ENCODE measurements at regions not wholly inside any gene's neighbourhood (a gene's known extent, or its start where the extent isn't known, plus 50 kb on each side); places are given as distances from the start of the nearest gene placed in this dataset.
"Not testable (repeated sequence)": the region's sequence is repeated elsewhere in the genome, so short reads cannot be mapped to it uniquely, and the experiment has no call there.

DNA sequence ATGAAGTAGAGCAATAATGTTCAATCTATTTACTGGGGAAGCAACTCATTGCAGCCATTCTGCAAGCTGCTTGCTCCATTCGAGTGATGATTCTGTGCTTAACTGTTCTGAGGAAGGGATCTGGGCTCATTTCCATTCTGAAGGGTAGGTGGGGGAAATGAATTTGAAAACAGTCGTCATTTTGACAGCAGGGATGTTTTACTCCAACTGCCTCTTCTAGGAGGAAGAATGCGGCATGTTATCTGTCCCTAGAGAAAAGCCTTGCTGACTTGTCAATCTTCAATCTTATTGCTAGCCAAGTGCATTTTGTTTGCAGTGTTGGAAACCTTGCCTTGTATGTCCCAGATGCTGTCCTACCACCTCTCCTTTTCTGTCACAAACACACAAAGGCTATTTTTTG, 105.9 kb downstream of the PRDM13 start:
- Histone ChIP-seq H3K9me1 (ENCODE audit: control insufficient read depth, insufficient read depth, low read length) (no peaks in the 10 kb centered on the region), H3K36me3 (ENCODE audit: control insufficient read depth, insufficient read depth, low read length) (no peaks in the 10 kb centered on the region), H3K9ac (ENCODE audit: insufficient read depth in 1 of 2, low read depth in 2 of 2, low read length in 2 of 2) (no peak overlapping the region), H3K79me2 (ENCODE audit: control insufficient read depth, insufficient read depth, low read length) (no peaks in the 10 kb centered on the region), H3K9me3 (replicated peaks; ENCODE audit: control insufficient read depth, insufficient read depth, low read depth, low read length) (no peaks in the 10 kb centered on the region), H3K4me2 (ENCODE audit: insufficient read depth, low read length) (no peak overlapping the region), H3K4me1 (replicated peaks in 1 of 2; ENCODE audit: control insufficient read depth in 2 of 2, insufficient read depth in 2 of 2, low read length in 2 of 2) (peaks cover 0 to 6% of the 10 kb centered on the region in 2 experiments; a peak in 1 of 5 replicates), H3K27ac (ENCODE audit: extremely low read depth, low read depth, low read length) (no peak overlapping the region), H2AFZ (ENCODE audit: low read depth, low read length) (0 out of 2 replicates have a peak overlapping the region, but pooled peaks have one; percentile 27), H3K4me3 (no peak overlapping the region), H3K27me3 (ENCODE audit: control insufficient read depth in 2 of 2, insufficient read depth in 2 of 2, low read length in 2 of 2) (no peaks in the 10 kb centered on the region), H4K20me1 (replicated peaks; ENCODE audit: control insufficient read depth, insufficient read depth, low read length) (no peaks in the 10 kb centered on the region)
- 0% methylated on average over 3 of the region's 3 CpGs for WGBS (ENCODE audit: insufficient coverage, low coverage, missing lambda C conversion rate)
- DNase-seq (ENCODE audit: extremely low read depth in 1 of 4, low spot score in 3 of 4) (no peak), FAIRE-seq (no peak), ATAC-seq (no peak)
- CTCF ChIA-PET (ENCODE audit: low intra/inter-chr PET ratio), result no interaction called here
- TF ChIP-seq DACH1 (IDR thresholded peaks at IDR 0.05; ENCODE audit: partially characterized antibody) (no peak), FOXK2 (conservative IDR thresholded peaks at IDR 0.05 in 1 of 2, IDR thresholded peaks at IDR 0.05 in 1 of 2; ENCODE audit: low read depth in 2 of 2) (no peak), HNRNPLL (IDR thresholded peaks at IDR 0.05; ENCODE audit: low read depth, low read length, poor library complexity, severe bottlenecking) (no peak), RBBP5 (IDR thresholded peaks at IDR 0.05; ENCODE audit: borderline replicate concordance, insufficient read depth, low read length, poor library complexity, severe bottlenecking) (no peak), RFX5 (IDR thresholded peaks at IDR 0.05; ENCODE audit: low read depth, low read length) (no peak), SMAD3 (CRISPR knock-in tag; conservative IDR thresholded peaks at IDR 0.05) (no peak), KDM1A (IDR thresholded peaks at IDR 0.05) (no peak)
- TF ChIP-seq, protein P1, sequence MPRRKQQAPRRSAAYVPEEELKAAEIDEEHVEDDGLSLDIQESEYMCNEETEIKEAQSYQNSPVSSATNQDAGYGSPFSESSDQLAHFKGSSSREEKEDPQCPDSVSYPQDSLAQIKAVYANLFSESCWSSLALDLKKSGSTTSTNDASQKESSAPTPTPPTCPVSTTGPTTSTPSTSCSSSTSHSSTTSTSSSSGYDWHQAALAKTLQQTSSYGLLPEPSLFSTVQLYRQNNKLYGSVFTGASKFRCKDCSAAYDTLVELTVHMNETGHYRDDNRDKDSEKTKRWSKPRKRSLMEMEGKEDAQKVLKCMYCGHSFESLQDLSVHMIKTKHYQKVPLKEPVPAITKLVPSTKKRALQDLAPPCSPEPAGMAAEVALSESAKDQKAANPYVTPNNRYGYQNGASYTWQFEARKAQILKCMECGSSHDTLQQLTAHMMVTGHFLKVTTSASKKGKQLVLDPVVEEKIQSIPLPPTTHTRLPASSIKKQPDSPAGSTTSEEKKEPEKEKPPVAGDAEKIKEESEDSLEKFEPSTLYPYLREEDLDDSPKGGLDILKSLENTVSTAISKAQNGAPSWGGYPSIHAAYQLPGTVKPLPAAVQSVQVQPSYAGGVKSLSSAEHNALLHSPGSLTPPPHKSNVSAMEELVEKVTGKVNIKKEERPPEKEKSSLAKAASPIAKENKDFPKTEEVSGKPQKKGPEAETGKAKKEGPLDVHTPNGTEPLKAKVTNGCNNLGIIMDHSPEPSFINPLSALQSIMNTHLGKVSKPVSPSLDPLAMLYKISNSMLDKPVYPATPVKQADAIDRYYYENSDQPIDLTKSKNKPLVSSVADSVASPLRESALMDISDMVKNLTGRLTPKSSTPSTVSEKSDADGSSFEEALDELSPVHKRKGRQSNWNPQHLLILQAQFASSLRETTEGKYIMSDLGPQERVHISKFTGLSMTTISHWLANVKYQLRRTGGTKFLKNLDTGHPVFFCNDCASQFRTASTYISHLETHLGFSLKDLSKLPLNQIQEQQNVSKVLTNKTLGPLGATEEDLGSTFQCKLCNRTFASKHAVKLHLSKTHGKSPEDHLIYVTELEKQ (CRISPR knock-in tag; IDR thresholded peaks at IDR 0.05), result no peak
- TF ChIP-seq, protein P2, sequence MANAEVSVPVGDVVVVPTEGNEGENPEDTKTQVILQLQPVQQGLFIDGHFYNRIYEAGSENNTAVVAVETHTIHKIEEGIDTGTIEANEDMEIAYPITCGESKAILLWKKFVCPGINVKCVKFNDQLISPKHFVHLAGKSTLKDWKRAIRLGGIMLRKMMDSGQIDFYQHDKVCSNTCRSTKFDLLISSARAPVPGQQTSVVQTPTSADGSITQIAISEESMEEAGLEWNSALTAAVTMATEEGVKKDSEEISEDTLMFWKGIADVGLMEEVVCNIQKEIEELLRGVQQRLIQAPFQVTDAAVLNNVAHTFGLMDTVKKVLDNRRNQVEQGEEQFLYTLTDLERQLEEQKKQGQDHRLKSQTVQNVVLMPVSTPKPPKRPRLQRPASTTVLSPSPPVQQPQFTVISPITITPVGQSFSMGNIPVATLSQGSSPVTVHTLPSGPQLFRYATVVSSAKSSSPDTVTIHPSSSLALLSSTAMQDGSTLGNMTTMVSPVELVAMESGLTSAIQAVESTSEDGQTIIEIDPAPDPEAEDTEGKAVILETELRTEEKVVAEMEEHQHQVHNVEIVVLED (CRISPR knock-in tag; IDR thresholded peaks at IDR 0.05), result no peak
- TF ChIP-seq, protein P3, sequence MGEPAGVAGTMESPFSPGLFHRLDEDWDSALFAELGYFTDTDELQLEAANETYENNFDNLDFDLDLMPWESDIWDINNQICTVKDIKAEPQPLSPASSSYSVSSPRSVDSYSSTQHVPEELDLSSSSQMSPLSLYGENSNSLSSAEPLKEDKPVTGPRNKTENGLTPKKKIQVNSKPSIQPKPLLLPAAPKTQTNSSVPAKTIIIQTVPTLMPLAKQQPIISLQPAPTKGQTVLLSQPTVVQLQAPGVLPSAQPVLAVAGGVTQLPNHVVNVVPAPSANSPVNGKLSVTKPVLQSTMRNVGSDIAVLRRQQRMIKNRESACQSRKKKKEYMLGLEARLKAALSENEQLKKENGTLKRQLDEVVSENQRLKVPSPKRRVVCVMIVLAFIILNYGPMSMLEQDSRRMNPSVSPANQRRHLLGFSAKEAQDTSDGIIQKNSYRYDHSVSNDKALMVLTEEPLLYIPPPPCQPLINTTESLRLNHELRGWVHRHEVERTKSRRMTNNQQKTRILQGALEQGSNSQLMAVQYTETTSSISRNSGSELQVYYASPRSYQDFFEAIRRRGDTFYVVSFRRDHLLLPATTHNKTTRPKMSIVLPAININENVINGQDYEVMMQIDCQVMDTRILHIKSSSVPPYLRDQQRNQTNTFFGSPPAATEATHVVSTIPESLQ (CRISPR knock-in tag; IDR thresholded peaks at IDR 0.05), result no peak
- in situ Hi-C loops (cut with MboI) (no loop called here), intact Hi-C loops (cut with micrococcal nuclease) (no loop called here)
- no TSS peak for BruUV-seq (replicated peaks)
- POLR2A ChIA-PET, result no interaction called here

DNA sequence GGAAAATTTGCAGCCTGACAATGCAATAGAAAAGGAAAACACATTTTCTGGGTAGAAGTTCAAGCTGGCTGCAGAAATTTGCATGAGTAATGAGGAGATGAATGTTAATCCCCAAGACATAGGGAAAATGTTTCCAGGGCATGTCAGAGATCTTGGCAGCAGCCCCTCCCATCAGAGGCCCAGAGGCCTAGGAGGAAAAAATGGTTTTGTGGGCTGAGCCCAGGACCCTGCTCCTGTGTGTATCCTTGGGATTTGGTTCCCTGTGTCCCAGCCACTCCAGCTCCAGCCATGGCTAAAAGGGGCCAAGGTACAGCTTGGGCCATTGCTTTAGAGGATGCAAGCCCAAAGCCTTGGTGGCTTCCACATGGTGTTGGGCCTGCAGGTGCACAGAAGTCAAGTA, 115.4 kb downstream of the PRDM13 start:
- H3K4me2 ChIP-seq (ENCODE audit: insufficient read depth, low read length); CTCF ChIA-PET (ENCODE audit: low intra/inter-chr PET ratio); H3K27ac ChIP-seq (ENCODE audit: extremely low read depth, low read depth, low read length); H3K36me3 ChIP-seq (ENCODE audit: control insufficient read depth, insufficient read depth, low read length); FAIRE-seq; H3K4me3 ChIP-seq; H3K27me3 ChIP-seq (ENCODE audit: control insufficient read depth in 2 of 2, insufficient read depth in 2 of 2, low read length in 2 of 2); ATAC-seq; H3K79me2 ChIP-seq (ENCODE audit: control insufficient read depth, insufficient read depth, low read length); H3K9me1 ChIP-seq (ENCODE audit: control insufficient read depth, insufficient read depth, low read length); H2AFZ ChIP-seq (ENCODE audit: low read depth, low read length); H3K9ac ChIP-seq (ENCODE audit: insufficient read depth in 1 of 2, low read depth in 2 of 2, low read length in 2 of 2); DNase-seq (ENCODE audit: extremely low read depth in 1 of 4, low spot score in 3 of 4); H3K4me1 ChIP-seq (replicated peaks in 1 of 2; ENCODE audit: control insufficient read depth in 2 of 2, insufficient read depth in 2 of 2, low read length in 2 of 2); intact Hi-C loops (cut with micrococcal nuclease); BruUV-seq (replicated peaks); H4K20me1 ChIP-seq (replicated peaks; ENCODE audit: control insufficient read depth, insufficient read depth, low read length); in situ Hi-C loops (cut with MboI); H3K9me3 ChIP-seq (replicated peaks; ENCODE audit: control insufficient read depth, insufficient read depth, low read depth, low read length); POLR2A ChIA-PET: not testable (repeated sequence)

Measured in K562 (cell line).